ENCODE measurements at regions not wholly inside any gene's neighbourhood (a gene's known extent, or its start where the extent isn't known, plus 50 kb on each side); places are given as distances from the start of the nearest gene placed in this dataset.

GRCh38 chr2:103338819-103339218 lies 577.0 kb downstream of the TMEM182 start:
- H3K4me1 Mint-ChIP-seq (ENCODE audit: unreplicated experiment): no peaks in the 10 kb centered on the region
- no peak overlapping the region for H3K4me3 Mint-ChIP-seq
- DNase-seq (ENCODE audit: extremely low spot score, unreplicated experiment): no peak
- H3K9me3 Mint-ChIP-seq: no peaks in the 10 kb centered on the region
- H3K27ac Mint-ChIP-seq: no peak overlapping the region
- H3K27me3 Mint-ChIP-seq: no peaks in the 10 kb centered on the region
- no peak for TF ChIP-seq CTCF (conservative IDR thresholded peaks at IDR 0.05)
- H3K36me3 Mint-ChIP-seq: no peaks in the 10 kb centered on the region

GRCh38 chr2:103346780-103347179 lies 584.9 kb downstream of the TMEM182 start:
- TF ChIP-seq CTCF (conservative IDR thresholded peaks at IDR 0.05): no peak
- no peaks in the 10 kb centered on the region for H3K36me3 Mint-ChIP-seq
- no peaks in the 10 kb centered on the region for H3K27me3 Mint-ChIP-seq
- DNase-seq (ENCODE audit: extremely low spot score, unreplicated experiment): no peak
- H3K27ac Mint-ChIP-seq: no peak overlapping the region
- H3K4me1 Mint-ChIP-seq (ENCODE audit: unreplicated experiment): no peaks in the 10 kb centered on the region
- no peaks in the 10 kb centered on the region for H3K9me3 Mint-ChIP-seq
- H3K4me3 Mint-ChIP-seq: no peak overlapping the region

GRCh38 chr2:103353774-103354173 lies 591.9 kb downstream of the TMEM182 start:
- Mint-ChIP-seq H3K36me3 (no peaks in the 10 kb centered on the region), H3K27ac (no peak overlapping the region), H3K27me3 (no peaks in the 10 kb centered on the region), H3K9me3 (no peaks in the 10 kb centered on the region), H3K4me3 (no peak overlapping the region), H3K4me1 (ENCODE audit: unreplicated experiment) (no peaks in the 10 kb centered on the region)
- TF ChIP-seq CTCF (conservative IDR thresholded peaks at IDR 0.05): no peak
- no peak for DNase-seq (ENCODE audit: extremely low spot score, unreplicated experiment)

- Mint-ChIP-seq H3K36me3 (no peaks in the 10 kb centered on the region), H3K9me3 (no peaks in the 10 kb centered on the region), H3K27ac (no peak overlapping the region)
Measured at GRCh38 chr2:103355287-103355686, 593.5 kb downstream of the TMEM182 start.

GRCh38 chr2:103361712-103362111 lies 599.9 kb downstream of the TMEM182 start:
- H3K4me1 Mint-ChIP-seq (ENCODE audit: unreplicated experiment): no peaks in the 10 kb centered on the region
- no peaks in the 10 kb centered on the region for H3K9me3 Mint-ChIP-seq
- no peak for DNase-seq (ENCODE audit: extremely low spot score, unreplicated experiment)
- H3K36me3 Mint-ChIP-seq: no peaks in the 10 kb centered on the region
- no peak for TF ChIP-seq CTCF (conservative IDR thresholded peaks at IDR 0.05)
- no peak overlapping the region for H3K27ac Mint-ChIP-seq
- H3K27me3 Mint-ChIP-seq: no peaks in the 10 kb centered on the region
- H3K4me3 Mint-ChIP-seq: no peak overlapping the region

More at GRCh38 chr2:103355287-103355686, 593.5 kb downstream of the TMEM182 start:
- no peaks in the 10 kb centered on the region for H3K4me1 Mint-ChIP-seq (ENCODE audit: unreplicated experiment)
- no peak for TF ChIP-seq CTCF (conservative IDR thresholded peaks at IDR 0.05)
- no peaks in the 10 kb centered on the region for H3K27me3 Mint-ChIP-seq
- DNase-seq (ENCODE audit: extremely low spot score, unreplicated experiment): no peak
- no peak overlapping the region for H3K4me3 Mint-ChIP-seq

GRCh38 chr2:103363639-103364038 lies 601.8 kb downstream of the TMEM182 start:
- H3K4me1 Mint-ChIP-seq (ENCODE audit: unreplicated experiment): no peaks in the 10 kb centered on the region

More at GRCh38 chr2:103363639-103364038, 601.8 kb downstream of the TMEM182 start:
- Mint-ChIP-seq H3K9me3 (no peaks in the 10 kb centered on the region), H3K36me3 (no peaks in the 10 kb centered on the region), H3K27me3 (peaks cover 1% of the 10 kb centered on the region), H3K4me3 (no peak overlapping the region), H3K27ac (no peak overlapping the region)
- DNase-seq (ENCODE audit: extremely low spot score, unreplicated experiment): no peak
- TF ChIP-seq CTCF (conservative IDR thresholded peaks at IDR 0.05): no peak

Data from type B pancreatic cell (in vitro differentiated cells).